Stimulated activated CD4-positive, alpha-beta T cell treated with anti-CD3 and anti-CD28 coated beads, TNF-alpha, amount 100 ng/mL, for 4 hours (primary cell): ENCODE measurements at regions not wholly inside any gene's neighbourhood (a gene's known extent, or its start where the extent isn't known, plus 50 kb on each side); places are given as distances from the start of the nearest gene placed in this dataset.

Experiments used
- DNase-seq, 3 experiments: peaks; one replicate each; pipeline ENCODE4 v3.0.0-alpha.2; 2020; ENCODE audit warnings: low read depth in 3 of 3

- DNase-seq = no peak
These were observed 76.9 kb upstream of the RIPOR2 start for GRCh38 chr6:25012657-25013056.

DNA sequence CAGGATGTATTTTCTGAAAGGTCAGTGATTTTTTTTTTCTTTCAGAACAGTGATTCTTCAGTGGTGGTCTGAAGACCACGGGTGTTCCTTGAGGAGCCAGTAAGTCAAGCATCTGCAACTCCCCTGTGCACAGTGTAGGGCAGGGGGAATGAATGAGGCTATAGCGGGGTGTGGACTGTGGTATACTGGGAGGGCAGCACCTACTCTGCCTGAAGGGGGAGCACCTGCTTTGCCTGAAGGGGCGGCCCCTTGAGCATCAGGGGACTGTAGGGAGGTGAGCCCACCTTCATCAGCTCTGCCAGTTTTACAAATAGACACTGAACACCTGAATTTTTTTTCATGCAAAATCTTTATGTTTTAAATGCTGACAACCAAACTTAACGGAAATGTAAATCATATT lies 77.5 kb upstream of the RIPOR2 start:
- no peak for DNase-seq

- no peak for DNase-seq
These were observed 78.6 kb upstream of the RIPOR2 start for GRCh38 chr6:25014369-25014768.

- DNase-seq = no peak
These were observed 79.2 kb upstream of the RIPOR2 start for GRCh38 chr6:25014791-25015560.

- DNase-seq = no peak
These were observed 80.4 kb upstream of the RIPOR2 start for GRCh38 chr6:25016014-25016720.

DNA sequence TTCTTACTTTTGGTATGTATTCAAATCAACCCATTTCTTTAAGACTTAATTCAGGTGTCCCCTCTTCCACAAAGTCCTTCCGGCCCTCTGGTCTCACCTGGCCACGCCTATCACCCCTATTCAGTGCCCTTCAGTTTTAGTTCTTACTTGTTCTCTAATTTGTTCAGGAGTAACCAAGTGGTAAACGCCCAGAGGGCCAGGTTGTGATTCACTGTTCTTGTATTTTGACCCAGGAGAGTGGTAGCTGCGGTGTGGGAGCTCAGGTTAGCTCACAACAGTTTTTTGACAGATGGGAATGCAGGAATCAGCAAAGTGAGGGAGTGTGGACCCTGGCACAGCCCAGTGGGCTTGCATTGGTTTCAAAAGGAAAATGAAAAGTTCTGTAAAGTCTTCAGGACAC lies 81.7 kb upstream of the RIPOR2 start:
- DNase-seq = no peak

GRCh38 chr6:25017932-25018567 lies 82.3 kb upstream of the RIPOR2 start:
- DNase-seq = peak; percentile 45 to 69 (median 57)

DNA sequence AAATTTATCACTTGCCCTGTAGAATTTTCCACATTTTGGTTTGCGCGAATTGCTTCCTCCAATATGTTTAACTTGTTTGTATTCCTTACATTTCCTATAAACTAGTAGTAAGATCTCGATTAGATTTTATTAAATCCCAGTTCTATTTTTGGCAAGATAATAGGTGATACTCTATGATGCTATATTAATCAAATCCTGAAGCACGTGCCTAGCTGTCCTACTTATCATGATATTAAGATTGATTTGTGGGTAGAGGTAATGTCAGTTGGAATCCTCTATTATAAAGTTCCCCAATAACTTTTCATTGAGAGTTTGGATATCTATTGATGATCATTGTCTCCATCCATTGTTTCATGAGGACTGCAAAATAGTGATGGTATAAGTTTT lies 82.8 kb upstream of the RIPOR2 start:
- DNase-seq = no peak

DNA sequence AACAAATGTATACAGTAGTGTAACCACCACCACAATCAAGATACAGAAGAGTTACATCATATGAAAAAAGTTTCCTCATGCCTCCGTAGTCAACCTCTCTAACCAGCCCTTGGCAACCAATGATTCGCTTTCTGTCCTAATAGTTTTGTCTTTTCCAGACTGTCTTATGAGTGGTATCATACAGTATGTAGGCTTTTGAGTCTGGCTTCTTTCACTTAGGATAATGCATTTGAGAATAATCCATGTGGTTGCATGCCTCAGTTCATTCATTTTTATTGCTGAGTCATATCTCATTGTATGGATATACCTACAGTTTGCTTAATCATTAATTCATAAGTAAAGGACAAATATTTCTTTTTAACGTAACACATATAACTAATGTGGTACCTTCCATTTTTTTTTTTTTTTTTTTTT lies 86.4 kb upstream of the RIPOR2 start:
- DNase-seq = no peak

- DNase-seq = no peak
These were observed 88.0 kb upstream of the RIPOR2 start for GRCh38 chr6:25023781-25024180.

GRCh38 chr6:25024821-25025220 lies 89.1 kb upstream of the RIPOR2 start:
- no peak for DNase-seq

- no peak for DNase-seq
These were observed 89.6 kb upstream of the RIPOR2 start for GRCh38 chr6:25025248-25025918.

GRCh38 chr6:25025919-25026301 lies 90.2 kb upstream of the RIPOR2 start:
- DNase-seq = no peak

- DNase-seq = no peak
These were observed 91.0 kb upstream of the RIPOR2 start for GRCh38 chr6:25026723-25027122.

- peak; percentile 47 to 60 (median 56) for DNase-seq
These were observed 91.6 kb upstream of the RIPOR2 start for GRCh38 chr6:25027221-25027916.

DNA sequence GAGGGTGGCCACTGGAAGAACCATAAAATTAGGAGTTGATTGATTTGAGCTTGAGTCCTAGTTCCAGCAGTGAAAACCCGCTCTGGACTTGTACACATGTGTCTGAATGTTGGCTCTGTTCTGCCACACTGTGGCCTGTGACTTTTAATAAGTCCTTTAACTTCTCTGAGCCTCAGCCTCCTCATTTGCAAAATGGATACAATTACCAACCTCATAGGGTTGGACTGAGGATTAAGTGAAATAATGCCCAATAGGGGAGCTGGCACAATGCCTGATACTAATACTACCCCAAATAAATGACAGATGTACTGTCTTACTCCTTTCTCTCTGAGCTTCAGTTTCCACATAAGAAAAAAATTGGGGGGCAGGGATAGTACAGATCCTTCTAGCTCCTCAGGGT lies 92.6 kb upstream of the RIPOR2 start:
- no peak for DNase-seq

- no peak for DNase-seq
These were observed 97.2 kb upstream of the RIPOR2 start for GRCh38 chr6:25032934-25033333.

GRCh38 chr6:25034431-25034921 lies 98.7 kb upstream of the RIPOR2 start:
- DNase-seq = no peak

DNA sequence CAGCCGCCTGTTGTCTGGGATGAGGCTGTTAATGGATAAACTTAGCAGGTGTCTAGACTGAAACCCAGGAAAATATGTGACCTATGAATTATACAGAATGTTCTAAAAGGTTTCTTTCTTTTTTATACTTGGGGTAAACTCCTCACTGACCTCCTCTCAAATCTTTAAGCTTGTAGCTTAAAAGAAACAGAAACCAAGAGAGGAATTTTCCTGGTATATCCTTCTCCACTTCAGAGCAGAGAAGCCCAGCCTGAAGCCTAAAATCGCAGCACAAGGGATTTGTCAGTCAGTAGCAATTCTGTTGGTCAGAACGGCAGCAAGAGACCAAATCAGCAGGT lies 99.4 kb upstream of the RIPOR2 start:
- no peak for DNase-seq

DNA sequence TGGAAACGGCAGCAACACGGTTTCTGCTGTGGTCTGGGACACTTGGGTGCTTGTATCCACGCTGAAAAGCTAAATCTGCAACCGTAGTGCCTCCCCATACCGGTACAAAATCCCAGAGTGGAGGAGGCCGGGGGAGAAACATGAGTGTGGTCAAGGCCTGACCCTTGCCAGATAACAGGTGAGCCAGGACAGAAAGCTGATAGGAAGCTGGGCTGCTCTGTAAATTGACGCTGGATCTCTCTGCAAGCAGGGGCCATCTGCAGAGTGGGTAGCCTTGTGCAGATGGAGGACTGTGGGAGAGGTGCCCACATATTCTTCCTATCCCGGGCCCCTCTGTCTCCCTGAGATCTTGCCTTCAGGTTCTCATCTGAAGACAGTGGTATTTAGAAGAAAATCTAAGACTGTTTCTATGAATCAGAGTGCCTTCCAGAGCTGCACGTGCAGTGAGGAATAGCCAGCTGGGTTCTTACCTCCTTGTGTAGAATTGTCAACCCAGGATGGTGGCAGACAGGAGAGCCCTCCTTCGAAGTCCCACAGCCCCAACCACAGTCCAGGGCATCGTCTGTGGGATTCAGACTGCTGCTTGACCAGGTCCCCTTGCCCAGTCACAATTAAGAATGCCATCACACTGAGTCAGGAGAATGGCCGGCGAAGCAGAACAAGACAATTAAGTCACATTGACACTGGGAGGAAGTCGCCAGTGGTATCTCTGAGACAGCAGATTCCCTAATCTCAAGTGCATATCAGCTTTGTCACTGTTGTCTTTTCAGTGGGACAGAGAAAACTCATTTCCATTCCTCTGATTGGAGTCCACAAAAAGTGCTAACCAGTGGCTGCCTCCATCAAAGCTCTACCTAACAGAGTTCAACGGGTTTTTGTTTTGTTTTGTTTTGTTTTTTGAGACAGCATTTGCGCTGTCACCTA lies 100.0 kb upstream of the RIPOR2 start:
- DNase-seq = no peak

- no peak for DNase-seq
These were observed 100.7 kb upstream of the RIPOR2 start for GRCh38 chr6:25036461-25036860.
